GM12891 (cell line): ENCODE measurements at regions not wholly inside any gene's neighbourhood (a gene's known extent, or its start where the extent isn't known, plus 50 kb on each side); places are given as distances from the start of the nearest gene placed in this dataset.

Experiments used
- POLR2A ChIP-seq: IDR thresholded peaks from 2 replicates; pipeline ENCODE4 v1.6.1; 2011; ENCODE audit warnings: low read depth, low read length, control low read depth
- POLR2AphosphoS5 ChIP-seq: IDR thresholded peaks from 2 replicates; pipeline ENCODE4 v1.6.1; 2011; ENCODE audit warnings: low read depth, low read length, control low read depth

DNA sequence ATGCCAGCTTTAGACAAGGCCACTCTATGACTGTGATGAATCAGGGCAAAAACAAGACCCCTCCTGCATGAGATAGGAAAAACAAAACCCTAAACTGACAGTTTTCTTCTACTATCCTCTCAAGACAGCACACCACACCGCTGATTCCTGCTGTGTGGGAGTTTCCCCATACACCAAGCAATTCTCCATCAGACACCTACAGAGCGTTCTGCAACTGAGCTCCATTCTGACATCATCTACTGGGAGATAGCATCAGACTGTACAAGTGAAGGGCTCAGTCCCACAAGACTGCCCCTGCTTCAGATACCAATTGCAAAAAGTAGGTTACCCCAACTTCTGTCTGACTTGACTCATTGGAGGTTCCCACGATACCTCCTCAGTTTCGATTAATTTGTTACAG lies 130.6 kb downstream of the TSN start:
- TF ChIP-seq POLR2AphosphoS5 (no peak), POLR2A (no peak)
